Liver (tissue), 8 donors: ENCODE measurements at regions not wholly inside any gene's neighbourhood (a gene's known extent, or its start where the extent isn't known, plus 50 kb on each side); places are given as distances from the start of the nearest gene placed in this dataset.

Experiments
- DNase-seq: peaks from one replicate; pipeline ENCODE4 v3.0.0-alpha.2; 2017; ENCODE audit warnings: low spot score
- H3K27ac ChIP-seq, 2 donors: one replicate each; pipeline ENCODE4 v1.7.0; 2013; ENCODE audit warnings: inconsistent platforms in 2 of 2, low read length in 2 of 2, control low read depth in 1 of 2, low read depth in 1 of 2, mild to moderate bottlenecking in 1 of 2
- H3K27me3 ChIP-seq, 4 donors: one replicate each; pipeline versions ENCODE4 v1.6.1 to v1.7.0; 2013; ENCODE audit warnings: low read length in 3 of 4, inconsistent platforms in 1 of 4, mild to moderate bottlenecking in 1 of 4, moderate library complexity in 1 of 4; ENCODE audit not compliant: control insufficient read depth in 4 of 4, insufficient read depth in 4 of 4
- H3K36me3 ChIP-seq, 4 donors: one replicate each; pipeline versions ENCODE4 v1.6.1 to v1.7.0; 2013; ENCODE audit warnings: low read length in 3 of 4, mild to moderate bottlenecking in 3 of 4, low read depth in 1 of 4, moderate library complexity in 1 of 4; ENCODE audit not compliant: control insufficient read depth in 4 of 4, insufficient read depth in 3 of 4
- H3K4me1 ChIP-seq, 4 donors: one replicate each; pipeline versions ENCODE4 v1.6.1 to v1.7.0; 2013; ENCODE audit warnings: low read length in 3 of 4, mild to moderate bottlenecking in 3 of 4, moderate library complexity in 1 of 4; ENCODE audit not compliant: control insufficient read depth in 4 of 4, insufficient read depth in 4 of 4
- H3K4me3 ChIP-seq, 3 donors: one replicate each; pipeline versions ENCODE4 v1.6.1 to v1.7.0; 2013; ENCODE audit warnings: low read length in 3 of 3, control low read depth in 1 of 3, low read depth in 1 of 3, mild to moderate bottlenecking in 1 of 3
- H3K9ac ChIP-seq, 2 donors: one replicate each; pipeline ENCODE4 v1.7.0; 2013; ENCODE audit warnings: low read length in 2 of 2, mild to moderate bottlenecking in 2 of 2, moderate library complexity in 2 of 2, control low read depth in 1 of 2, low read depth in 1 of 2
- H3K9me3 ChIP-seq, 4 donors: one replicate each; pipeline versions ENCODE4 v1.6.1 to v1.7.0; 2013; ENCODE audit warnings: low read length in 3 of 4; ENCODE audit not compliant: control insufficient read depth in 4 of 4
- FOXA1 ChIP-seq: IDR thresholded peaks from 2 replicates; pipeline ENCODE4 v1.6.1; 2016; ENCODE audit warnings: antibody characterized with exemption
- FOXA2 ChIP-seq: IDR thresholded peaks from 2 replicates; pipeline ENCODE4 v1.6.1; 2016; ENCODE audit warnings: antibody characterized with exemption
- HNF4A ChIP-seq, 2 donors: conservative IDR thresholded peaks; 2 replicates each; pipeline ENCODE4 v1.6.1; 2016; ENCODE audit warnings: antibody characterized with exemption in 2 of 2, mild to moderate bottlenecking in 2 of 2
- HNF4G ChIP-seq: IDR thresholded peaks from 2 replicates; pipeline ENCODE4 v1.6.1; 2016; ENCODE audit warnings: antibody characterized with exemption
- JUND ChIP-seq, 2 donors: IDR thresholded peaks; 2 replicates each; pipeline ENCODE4 v1.6.1; 2016; ENCODE audit warnings: antibody characterized with exemption in 2 of 2
- NR2F2 ChIP-seq: IDR thresholded peaks from 2 replicates; pipeline ENCODE4 v1.6.1; 2016; ENCODE audit warnings: antibody characterized with exemption
- RXRA ChIP-seq, 2 donors: IDR thresholded peaks; 2 replicates each; pipeline ENCODE4 v1.6.1; 2017 to 2018; ENCODE audit warnings: antibody characterized with exemption in 2 of 2, mild to moderate bottlenecking in 1 of 2
- SP1 ChIP-seq: IDR thresholded peaks from 2 replicates; pipeline ENCODE4 v1.6.1; 2018; ENCODE audit warnings: antibody characterized with exemption, mild to moderate bottlenecking
- YY1 ChIP-seq: IDR thresholded peaks from 2 replicates; pipeline ENCODE4 v1.6.1; 2016; ENCODE audit warnings: antibody characterized with exemption, mild to moderate bottlenecking
- WGBS: extraction: QIAGEN DNeasy Blood & Tissue Kit; methylation state at CpG from one replicate; pipeline ENCODE4 v1.1.7; 2013; 5-methylcytosine and 5-hydroxymethylcytosine counted together
- TF ChIP-seq, protein P1 (sequence below): IDR thresholded peaks from 2 replicates; pipeline ENCODE4 v1.6.1; 2016; ENCODE audit warnings: antibody characterized with exemption, mild to moderate bottlenecking
- TF ChIP-seq, protein P2 (sequence below): IDR thresholded peaks from 2 replicates; pipeline ENCODE4 v1.6.1; 2016; ENCODE audit warnings: antibody characterized with exemption
- TF ChIP-seq, protein P3 (sequence below): fragments of 150-350 bp; IDR thresholded peaks from 2 replicates; pipeline ENCODE4 v1.5.1; 2017; ENCODE audit warnings: improper control_type of control experiment, low read depth, low read length; ENCODE audit not compliant: missing input control
- TF ChIP-seq, protein P4 (sequence below): IDR thresholded peaks from 2 replicates; pipeline ENCODE4 v1.6.1; 2016; ENCODE audit warnings: antibody characterized with exemption
- donor health status: healthy.
- donor health status: healthy.
- donor health status: healthy.
- donor health status: healthy.
- donor health status: healthy.

DNA sequence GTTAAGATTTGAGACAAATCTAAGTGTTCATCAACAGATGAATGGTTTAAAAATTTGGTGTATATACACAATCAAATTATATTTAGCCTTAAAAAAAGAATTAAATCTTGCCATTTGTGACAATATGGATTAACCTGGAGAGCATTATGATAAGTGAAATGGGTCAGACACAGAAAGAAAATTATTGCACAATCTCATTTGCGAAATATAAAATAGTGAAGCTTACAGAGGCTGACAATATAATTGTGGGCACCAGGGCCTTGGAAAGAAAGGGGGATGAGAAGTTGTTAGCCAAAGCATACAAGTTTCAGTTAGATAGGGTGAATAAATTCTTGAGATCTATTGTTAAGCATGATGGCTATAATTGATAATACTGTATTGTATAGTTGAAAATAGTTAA lies 883.0 kb downstream of the TECRL start:
- Histone ChIP-seq H3K27ac (no peak overlapping the region), H3K36me3 (no peaks in the 10 kb centered on the region), H3K9me3 (no peaks in the 10 kb centered on the region), H3K4me3 (no peak overlapping the region), H3K4me1 (no peaks in the 10 kb centered on the region), H3K9ac (no peak overlapping the region), H3K27me3 (no peaks in the 10 kb centered on the region)
- TF ChIP-seq FOXA1 (no peak), YY1 (no peak), RXRA (IDR thresholded peaks at IDR 0.05) (no peak), JUND (IDR thresholded peaks at IDR 0.05) (no peak), SP1 (no peak), NR2F2 (no peak)
- TF ChIP-seq, protein P1, sequence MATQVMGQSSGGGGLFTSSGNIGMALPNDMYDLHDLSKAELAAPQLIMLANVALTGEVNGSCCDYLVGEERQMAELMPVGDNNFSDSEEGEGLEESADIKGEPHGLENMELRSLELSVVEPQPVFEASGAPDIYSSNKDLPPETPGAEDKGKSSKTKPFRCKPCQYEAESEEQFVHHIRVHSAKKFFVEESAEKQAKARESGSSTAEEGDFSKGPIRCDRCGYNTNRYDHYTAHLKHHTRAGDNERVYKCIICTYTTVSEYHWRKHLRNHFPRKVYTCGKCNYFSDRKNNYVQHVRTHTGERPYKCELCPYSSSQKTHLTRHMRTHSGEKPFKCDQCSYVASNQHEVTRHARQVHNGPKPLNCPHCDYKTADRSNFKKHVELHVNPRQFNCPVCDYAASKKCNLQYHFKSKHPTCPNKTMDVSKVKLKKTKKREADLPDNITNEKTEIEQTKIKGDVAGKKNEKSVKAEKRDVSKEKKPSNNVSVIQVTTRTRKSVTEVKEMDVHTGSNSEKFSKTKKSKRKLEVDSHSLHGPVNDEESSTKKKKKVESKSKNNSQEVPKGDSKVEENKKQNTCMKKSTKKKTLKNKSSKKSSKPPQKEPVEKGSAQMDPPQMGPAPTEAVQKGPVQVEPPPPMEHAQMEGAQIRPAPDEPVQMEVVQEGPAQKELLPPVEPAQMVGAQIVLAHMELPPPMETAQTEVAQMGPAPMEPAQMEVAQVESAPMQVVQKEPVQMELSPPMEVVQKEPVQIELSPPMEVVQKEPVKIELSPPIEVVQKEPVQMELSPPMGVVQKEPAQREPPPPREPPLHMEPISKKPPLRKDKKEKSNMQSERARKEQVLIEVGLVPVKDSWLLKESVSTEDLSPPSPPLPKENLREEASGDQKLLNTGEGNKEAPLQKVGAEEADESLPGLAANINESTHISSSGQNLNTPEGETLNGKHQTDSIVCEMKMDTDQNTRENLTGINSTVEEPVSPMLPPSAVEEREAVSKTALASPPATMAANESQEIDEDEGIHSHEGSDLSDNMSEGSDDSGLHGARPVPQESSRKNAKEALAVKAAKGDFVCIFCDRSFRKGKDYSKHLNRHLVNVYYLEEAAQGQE, result no peak
- TF ChIP-seq, protein P2, sequence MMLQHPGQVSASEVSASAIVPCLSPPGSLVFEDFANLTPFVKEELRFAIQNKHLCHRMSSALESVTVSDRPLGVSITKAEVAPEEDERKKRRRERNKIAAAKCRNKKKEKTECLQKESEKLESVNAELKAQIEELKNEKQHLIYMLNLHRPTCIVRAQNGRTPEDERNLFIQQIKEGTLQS, result no peak
- no peak for DNase-seq
- WGBS, result 84% methylated on average over 1 of the region's 1 CpG

DNA sequence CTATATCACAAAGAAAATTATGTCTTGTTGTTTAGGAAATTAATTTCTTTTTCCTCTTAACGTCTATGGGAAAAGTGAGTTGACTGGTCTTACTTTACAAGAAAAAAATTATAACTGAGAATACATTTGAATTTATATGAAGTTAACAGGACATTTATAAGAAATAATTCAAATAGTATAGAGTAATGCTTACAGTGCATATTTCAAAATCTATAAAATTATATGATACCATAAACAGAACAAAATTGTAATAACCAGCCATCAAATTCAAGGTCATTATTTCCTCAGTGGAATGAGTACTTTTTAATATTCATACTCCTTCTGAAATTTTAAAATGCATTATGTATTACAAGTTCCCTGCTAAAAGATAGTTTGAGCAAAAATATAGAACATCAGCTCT lies 884.5 kb downstream of the TECRL start:
- H3K36me3 ChIP-seq, result no peaks in the 10 kb centered on the region
- H3K9me3 ChIP-seq, result no peaks in the 10 kb centered on the region
- 50% methylated on average over 1 of the region's 1 CpG for WGBS
- TF ChIP-seq HNF4A (conservative IDR thresholded peaks at IDR 0.05), result no peak
- TF ChIP-seq SP1, result no peak
- TF ChIP-seq JUND (IDR thresholded peaks at IDR 0.05), result no peak
- TF ChIP-seq HNF4G, result no peak
- TF ChIP-seq, protein P1, result no peak
- no peak for TF ChIP-seq RXRA (IDR thresholded peaks at IDR 0.05)
- no peak for TF ChIP-seq FOXA2
- TF ChIP-seq, protein P2, result no peak
- TF ChIP-seq, protein P3, sequence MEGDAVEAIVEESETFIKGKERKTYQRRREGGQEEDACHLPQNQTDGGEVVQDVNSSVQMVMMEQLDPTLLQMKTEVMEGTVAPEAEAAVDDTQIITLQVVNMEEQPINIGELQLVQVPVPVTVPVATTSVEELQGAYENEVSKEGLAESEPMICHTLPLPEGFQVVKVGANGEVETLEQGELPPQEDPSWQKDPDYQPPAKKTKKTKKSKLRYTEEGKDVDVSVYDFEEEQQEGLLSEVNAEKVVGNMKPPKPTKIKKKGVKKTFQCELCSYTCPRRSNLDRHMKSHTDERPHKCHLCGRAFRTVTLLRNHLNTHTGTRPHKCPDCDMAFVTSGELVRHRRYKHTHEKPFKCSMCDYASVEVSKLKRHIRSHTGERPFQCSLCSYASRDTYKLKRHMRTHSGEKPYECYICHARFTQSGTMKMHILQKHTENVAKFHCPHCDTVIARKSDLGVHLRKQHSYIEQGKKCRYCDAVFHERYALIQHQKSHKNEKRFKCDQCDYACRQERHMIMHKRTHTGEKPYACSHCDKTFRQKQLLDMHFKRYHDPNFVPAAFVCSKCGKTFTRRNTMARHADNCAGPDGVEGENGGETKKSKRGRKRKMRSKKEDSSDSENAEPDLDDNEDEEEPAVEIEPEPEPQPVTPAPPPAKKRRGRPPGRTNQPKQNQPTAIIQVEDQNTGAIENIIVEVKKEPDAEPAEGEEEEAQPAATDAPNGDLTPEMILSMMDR, result no peak
- TF ChIP-seq, protein P4, sequence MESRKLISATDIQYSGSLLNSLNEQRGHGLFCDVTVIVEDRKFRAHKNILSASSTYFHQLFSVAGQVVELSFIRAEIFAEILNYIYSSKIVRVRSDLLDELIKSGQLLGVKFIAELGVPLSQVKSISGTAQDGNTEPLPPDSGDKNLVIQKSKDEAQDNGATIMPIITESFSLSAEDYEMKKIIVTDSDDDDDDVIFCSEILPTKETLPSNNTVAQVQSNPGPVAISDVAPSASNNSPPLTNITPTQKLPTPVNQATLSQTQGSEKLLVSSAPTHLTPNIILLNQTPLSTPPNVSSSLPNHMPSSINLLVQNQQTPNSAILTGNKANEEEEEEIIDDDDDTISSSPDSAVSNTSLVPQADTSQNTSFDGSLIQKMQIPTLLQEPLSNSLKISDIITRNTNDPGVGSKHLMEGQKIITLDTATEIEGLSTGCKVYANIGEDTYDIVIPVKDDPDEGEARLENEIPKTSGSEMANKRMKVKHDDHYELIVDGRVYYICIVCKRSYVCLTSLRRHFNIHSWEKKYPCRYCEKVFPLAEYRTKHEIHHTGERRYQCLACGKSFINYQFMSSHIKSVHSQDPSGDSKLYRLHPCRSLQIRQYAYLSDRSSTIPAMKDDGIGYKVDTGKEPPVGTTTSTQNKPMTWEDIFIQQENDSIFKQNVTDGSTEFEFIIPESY, result no peak
- TF ChIP-seq NR2F2, result no peak
- no peak overlapping the region for H3K27ac ChIP-seq
- no peaks in the 10 kb centered on the region for H3K27me3 ChIP-seq
- DNase-seq, result no peak
- no peak overlapping the region for H3K4me3 ChIP-seq
- H3K9ac ChIP-seq, result no peak overlapping the region
- H3K4me1 ChIP-seq, result no peaks in the 10 kb centered on the region
